ENCODE measurements at regions not wholly inside any gene's neighbourhood (a gene's known extent, or its start where the extent isn't known, plus 50 kb on each side); places are given as distances from the start of the nearest gene placed in this dataset.

- TF ChIP-seq CTCF (IDR thresholded peaks at IDR 0.05) (no peak), EP300 (IDR thresholded peaks at IDR 0.05) (no peak), POLR2AphosphoS5 (IDR thresholded peaks at IDR 0.05) (no peak)
Observed at GRCh38 chr5:17090839-17091238, 126.6 kb upstream of the BASP1 start.
